Choroid plexus epithelial cell (primary cell): ENCODE measurements at regions not wholly inside any gene's neighbourhood (a gene's known extent, or its start where the extent isn't known, plus 50 kb on each side); places are given as distances from the start of the nearest gene placed in this dataset.
"Not testable (repeated sequence)": the region's sequence is repeated elsewhere in the genome, so short reads cannot be mapped to it uniquely, and the experiment has no call there.

Experiments
- DNase-seq: peaks from one replicate; pipeline ENCODE4 v3.0.0-alpha.2; 2010; ENCODE audit warnings: low read depth
- H3K4me3 ChIP-seq: 2 replicates; pipeline ENCODE4 v1.5.1; 2011; ENCODE audit warnings: low read depth, mild to moderate bottlenecking, control low read depth, low read length, moderate library complexity
- CTCF ChIP-seq: conservative IDR thresholded peaks from 2 replicates; pipeline ENCODE4 v1.5.1; 2011; ENCODE audit warnings: low read depth, mild to moderate bottlenecking, control low read depth, inconsistent platforms, low read length, moderate library complexity

GRCh38 chrX:67213686-67214085, 330.1 kb upstream of the AR start:
- H3K4me3 ChIP-seq, DNase-seq: not testable (repeated sequence)

GRCh38 chrX:67207912-67208311, 335.9 kb upstream of the AR start:
- no peak for TF ChIP-seq CTCF
- no peak for DNase-seq
- H3K4me3 ChIP-seq: no peak overlapping the region

GRCh38 chrX:67159437-67159836, 384.4 kb upstream of the AR start:
- no peak for TF ChIP-seq CTCF
- DNase-seq: no peak
- no peak overlapping the region for H3K4me3 ChIP-seq

DNA sequence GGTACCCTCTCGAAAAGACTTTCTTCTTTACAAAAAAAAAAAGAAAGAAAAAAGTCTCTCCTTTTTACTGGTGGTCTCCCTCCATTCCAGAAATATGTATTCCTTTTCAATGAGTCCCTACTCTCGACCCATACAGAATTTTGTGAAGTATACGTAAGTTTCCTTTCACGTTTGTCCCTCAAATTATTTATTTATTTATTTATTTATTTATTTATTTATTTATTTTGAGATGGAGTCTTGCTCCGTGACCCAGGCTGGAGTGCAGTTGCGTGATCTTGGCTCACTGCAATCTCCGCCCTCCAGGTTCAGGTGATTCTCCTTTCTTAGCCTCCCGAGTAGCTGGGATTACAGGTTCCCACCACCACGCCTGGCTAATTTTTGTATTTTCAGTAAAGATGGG, 429.2 kb upstream of the AR start:
- no peak for TF ChIP-seq CTCF

GRCh38 chrX:67105758-67106116, 438.1 kb upstream of the AR start:
- DNase-seq: no peak
- no peak for TF ChIP-seq CTCF

More for the DNA sequence above, 429.2 kb upstream of the AR start:
- no peak overlapping the region for H3K4me3 ChIP-seq
- DNase-seq: no peak

GRCh38 chrX:67104982-67105757, 438.7 kb upstream of the AR start:
- no peak for DNase-seq
- no peak for TF ChIP-seq CTCF
- H3K4me3 ChIP-seq: no peak overlapping the region

More at GRCh38 chrX:67105758-67106116, 438.1 kb upstream of the AR start:
- no peak overlapping the region for H3K4me3 ChIP-seq

GRCh38 chrX:67100031-67100884, 443.6 kb upstream of the AR start:
- H3K4me3 ChIP-seq: no peak overlapping the region
- no peak for TF ChIP-seq CTCF
- no peak for DNase-seq
